ENCODE measurements at regions not wholly inside any gene's neighbourhood (a gene's known extent, or its start where the extent isn't known, plus 50 kb on each side); places are given as distances from the start of the nearest gene placed in this dataset.

GRCh38 chr6:168765752-168766151, 324.8 kb downstream of the SMOC2 start:
- H3K27ac Mint-ChIP-seq, result no peak overlapping the region

GRCh38 chr6:168756009-168756634, 315.1 kb downstream of the SMOC2 start:
- Mint-ChIP-seq H3K27me3 (ENCODE audit: low read depth) (no peaks in the 10 kb centered on the region), H3K9me3 (peaks cover 14% of the 10 kb centered on the region), H3K4me3 (no peak overlapping the region), H3K27ac (peak overlapping the region; percentile 91), H3K36me3 (peaks cover 9% of the 10 kb centered on the region), H3K4me1 (peaks cover 21% of the 10 kb centered on the region)
- TF ChIP-seq CTCF (IDR thresholded peaks at IDR 0.05; ENCODE audit: unreplicated experiment), result no peak
- no peak for DNase-seq (ENCODE audit: low spot score in 2 of 2, unreplicated experiment in 2 of 2)

More at GRCh38 chr6:168765752-168766151, 324.8 kb downstream of the SMOC2 start:
- H3K4me3 Mint-ChIP-seq, result no peak overlapping the region
- no peaks in the 10 kb centered on the region for H3K27me3 Mint-ChIP-seq (ENCODE audit: low read depth)
- no peak for DNase-seq (ENCODE audit: low spot score in 2 of 2, unreplicated experiment in 2 of 2)
- no peak for TF ChIP-seq CTCF (IDR thresholded peaks at IDR 0.05; ENCODE audit: unreplicated experiment)
- H3K36me3 Mint-ChIP-seq, result peaks cover 3% of the 10 kb centered on the region
- H3K4me1 Mint-ChIP-seq, result peaks cover 7% of the 10 kb centered on the region
- H3K9me3 Mint-ChIP-seq, result peaks cover 12% of the 10 kb centered on the region

GRCh38 chr6:168746643-168747042, 305.7 kb downstream of the SMOC2 start:
- Mint-ChIP-seq H3K36me3 (peaks cover 3% of the 10 kb centered on the region), H3K9me3 (peaks cover 19% of the 10 kb centered on the region), H3K4me1 (peaks cover 11% of the 10 kb centered on the region), H3K27me3 (ENCODE audit: low read depth) (no peaks in the 10 kb centered on the region), H3K27ac (no peak overlapping the region), H3K4me3 (no peak overlapping the region)
- TF ChIP-seq CTCF (IDR thresholded peaks at IDR 0.05; ENCODE audit: unreplicated experiment), result no peak
- no peak for DNase-seq (ENCODE audit: low spot score in 2 of 2, unreplicated experiment in 2 of 2)

- TF ChIP-seq CTCF (IDR thresholded peaks at IDR 0.05; ENCODE audit: unreplicated experiment), result no peak
- no peak for DNase-seq (ENCODE audit: low spot score in 2 of 2, unreplicated experiment in 2 of 2)
- Mint-ChIP-seq H3K36me3 (peaks cover 3% of the 10 kb centered on the region), H3K4me3 (no peak overlapping the region), H3K27ac (peak overlapping the region; percentile 2), H3K4me1 (peaks cover 11% of the 10 kb centered on the region), H3K27me3 (ENCODE audit: low read depth) (no peaks in the 10 kb centered on the region), H3K9me3 (peaks cover 23% of the 10 kb centered on the region)
These were observed 305.0 kb downstream of the SMOC2 start for GRCh38 chr6:168746013-168746412.

GRCh38 chr6:168744861-168745260, 303.9 kb downstream of the SMOC2 start:
- H3K27ac Mint-ChIP-seq, result no peak overlapping the region
- H3K9me3 Mint-ChIP-seq, result peaks cover 24% of the 10 kb centered on the region
- no peak for DNase-seq (ENCODE audit: low spot score in 2 of 2, unreplicated experiment in 2 of 2)
- H3K4me3 Mint-ChIP-seq, result no peak overlapping the region
- TF ChIP-seq CTCF (IDR thresholded peaks at IDR 0.05; ENCODE audit: unreplicated experiment), result no peak
- no peaks in the 10 kb centered on the region for H3K27me3 Mint-ChIP-seq (ENCODE audit: low read depth)
- H3K36me3 Mint-ChIP-seq, result peaks cover under 1% of the 10 kb centered on the region
- peaks cover 11% of the 10 kb centered on the region for H3K4me1 Mint-ChIP-seq
